ENCODE measurements at regions not wholly inside any gene's neighbourhood (a gene's known extent, or its start where the extent isn't known, plus 50 kb on each side); places are given as distances from the start of the nearest gene placed in this dataset.
"Not testable (repeated sequence)": the region's sequence is repeated elsewhere in the genome, so short reads cannot be mapped to it uniquely, and the experiment has no call there.

GRCh38 chr5:124504081-124504916 is 242.1 kb downstream of the ZNF608 start:
- no peak for DNase-seq

- DNase-seq = no peak
Measured at GRCh38 chr5:124502551-124502950, 243.9 kb downstream of the ZNF608 start.

- not testable (repeated sequence) for DNase-seq
Measured at GRCh38 chr5:124499818-124500217, 246.6 kb downstream of the ZNF608 start.

GRCh38 chr5:124496968-124497367 is 249.5 kb downstream of the ZNF608 start:
- not testable (repeated sequence) for DNase-seq

GRCh38 chr5:124494540-124495116 is 251.8 kb downstream of the ZNF608 start:
- no peak for DNase-seq

GRCh38 chr5:124492444-124493224 is 253.8 kb downstream of the ZNF608 start:
- DNase-seq = no peak

GRCh38 chr5:124490315-124490714 is 256.1 kb downstream of the ZNF608 start:
- DNase-seq = not testable (repeated sequence)

- DNase-seq = no peak
Measured at GRCh38 chr5:124481419-124481818, 265.0 kb downstream of the ZNF608 start.

- DNase-seq = no peak
Measured at GRCh38 chr5:124480964-124481363, 265.5 kb downstream of the ZNF608 start.

- DNase-seq = no peak
Measured at GRCh38 chr5:124480022-124480421, 266.4 kb downstream of the ZNF608 start.

- no peak for DNase-seq
Measured at GRCh38 chr5:124478264-124478663, 268.2 kb downstream of the ZNF608 start.

- no peak for DNase-seq
Measured at GRCh38 chr5:124477577-124477976, 268.9 kb downstream of the ZNF608 start.

- no peak for DNase-seq
Measured at GRCh38 chr5:124477062-124477461, 269.4 kb downstream of the ZNF608 start.

GRCh38 chr5:124474528-124475215 is 271.8 kb downstream of the ZNF608 start:
- no peak for DNase-seq

- no peak for DNase-seq
Measured at GRCh38 chr5:124468671-124469411, 277.6 kb downstream of the ZNF608 start.

GRCh38 chr5:124467745-124468144 is 278.7 kb downstream of the ZNF608 start:
- no peak for DNase-seq

- DNase-seq = no peak
Measured at GRCh38 chr5:124466011-124466410, 280.4 kb downstream of the ZNF608 start.

GRCh38 chr5:124463851-124464250 is 282.6 kb downstream of the ZNF608 start:
- no peak for DNase-seq

GRCh38 chr5:124462751-124463150 is 283.7 kb downstream of the ZNF608 start:
- DNase-seq = no peak

- DNase-seq = no peak
Measured at GRCh38 chr5:124461941-124462340, 284.5 kb downstream of the ZNF608 start.

GRCh38 chr5:124461157-124461556 is 285.3 kb downstream of the ZNF608 start:
- DNase-seq = no peak

GRCh38 chr5:124460642-124461041 is 285.8 kb downstream of the ZNF608 start:
- no peak for DNase-seq

Measured in NCI-H526 treated with DMSO at 0.1 percent for 48 hours (cell line).